H1 (cell line): ENCODE measurements at regions not wholly inside any gene's neighbourhood (a gene's known extent, or its start where the extent isn't known, plus 50 kb on each side); places are given as distances from the start of the nearest gene placed in this dataset.

ENCODE experiments used
- CTCF ChIA-PET: fragments of 300-600 bp; sonication (Branson Sonifier 250); formaldehyde crosslinking; loops from one replicate; lab custom pipeline; 2021; ENCODE audit not compliant: partially characterized antibody; lab: Charles Lee
- POLR2A ChIA-PET: fragments of 300-600 bp; sonication (Branson Sonifier 250); formaldehyde crosslinking; loops from one replicate; lab custom pipeline; 2021; ENCODE audit warnings: inconsistent platforms; ENCODE audit not compliant: partially characterized antibody; lab: Charles Lee
- DNase-seq, 2 experiments: peaks; one replicate each; pipeline versions ENCODE4 v3.0.0 to v3.0.0-alpha.2; 2010 to 2022; ENCODE audit warnings: low spot score in 2 of 2, low read depth in 1 of 2, mixed read lengths in 1 of 2
- FAIRE-seq: peaks from 2 replicates; lab custom pipeline; 2011; peaks lifted over from hg19 to GRCh38; lab: Jason Lieb, UNC
- H2AFZ ChIP-seq: 2 replicates; pipeline ENCODE4 v1.8.1; 2012; ENCODE audit warnings: low read length, inconsistent platforms
- H2AK5ac ChIP-seq: 2 replicates; pipeline ENCODE4 v1.6.1; 2013; ENCODE audit warnings: low read depth, low read length
- H2BK120ac ChIP-seq: replicated peaks from 2 replicates; pipeline ENCODE3; 2013; ENCODE audit warnings: low read depth, low read length, inconsistent platforms
- H2BK12ac ChIP-seq: 2 replicates; pipeline ENCODE4 v1.6.1; 2013; ENCODE audit warnings: low read depth, low read length
- H2BK15ac ChIP-seq: 2 replicates; pipeline ENCODE4 v1.6.1; 2013; ENCODE audit warnings: low read length
- H2BK20ac ChIP-seq: 2 replicates; pipeline ENCODE4 v1.6.1; 2013; ENCODE audit warnings: low read length
- H2BK5ac ChIP-seq: 2 replicates; pipeline ENCODE4 v1.6.1; 2013; ENCODE audit warnings: low read depth, low read length
- H3K14ac ChIP-seq: 2 replicates; pipeline ENCODE4 v1.6.1; 2013; ENCODE audit warnings: inconsistent platforms; ENCODE audit not compliant: insufficient read length
- H3K18ac ChIP-seq: 2 replicates; pipeline ENCODE4 v1.6.1; 2013; ENCODE audit warnings: low read length; ENCODE audit errors: extremely low read depth
- H3K23ac ChIP-seq: 2 replicates; pipeline ENCODE4 v1.6.1; 2013; ENCODE audit warnings: inconsistent platforms; ENCODE audit not compliant: insufficient read length
- H3K23me2 ChIP-seq: 2 replicates; pipeline ENCODE4 v1.6.1; 2013; ENCODE audit warnings: low read depth, low read length
- H3K27ac ChIP-seq: 2 replicates; pipeline ENCODE4 v1.6.1; 2011; ENCODE audit warnings: low read depth, low read length, inconsistent platforms
- H3K27me3 ChIP-seq, 4 experiments: replicated peaks in 1 of 4; 1 replicate in 1 of 4; 2 replicates in 3 of 4; pipeline versions ENCODE4 v1.6.1 to v1.8.1; 2011 to 2013; ENCODE audit warnings: low read length in 3 of 4, mild to moderate bottlenecking in 3 of 4, inconsistent platforms in 2 of 4, mixed read lengths in 2 of 4, moderate library complexity in 1 of 4; ENCODE audit not compliant: control insufficient read depth in 3 of 4, insufficient read depth in 3 of 4; ENCODE audit errors: extremely low read depth in 1 of 4
- H3K36me3 ChIP-seq, 4 experiments: 2 replicates each; pipeline versions ENCODE4 v1.6.1 to v1.8.1; 2011 to 2013; ENCODE audit warnings: mild to moderate bottlenecking in 4 of 4, low read length in 3 of 4, moderate library complexity in 2 of 4, control low read depth in 1 of 4, inconsistent platforms in 1 of 4; ENCODE audit not compliant: insufficient read depth in 4 of 4, control insufficient read depth in 2 of 4
- H3K4ac ChIP-seq: replicated peaks from 2 replicates; pipeline ENCODE3; 2013; ENCODE audit warnings: low read length, low read depth, mixed read lengths, inconsistent platforms; ENCODE audit not compliant: insufficient read length
- H3K4me1 ChIP-seq, 4 experiments: replicated peaks in 1 of 4; 1 replicate in 1 of 4; 2 replicates in 3 of 4; pipeline versions ENCODE4 v1.6.1 to v1.8.1; 2011 to 2013; ENCODE audit warnings: low read length in 3 of 4, inconsistent platforms in 2 of 4, mixed read lengths in 1 of 4; ENCODE audit not compliant: insufficient read depth in 4 of 4, control insufficient read depth in 3 of 4
- H3K4me2 ChIP-seq, 2 experiments: 2 replicates each; pipeline versions ENCODE4 v1.6.1 to v1.8.1; 2011 to 2013; ENCODE audit warnings: low read depth in 2 of 2, low read length in 2 of 2, control low read depth in 1 of 2, inconsistent platforms in 1 of 2, mild to moderate bottlenecking in 1 of 2; ENCODE audit not compliant: insufficient read depth in 1 of 2
- H3K4me3 ChIP-seq, 4 experiments: fragments of 200-600, 300-600 bp in 1 of 4; sonication (generic), shearing (Covaris generic), sonication (Bioruptor Twin) in 1 of 4; 2 replicates each; pipeline versions ENCODE4 v1.5.1 to v1.8.1; 2011 to 2016; ENCODE audit warnings: low read length in 4 of 4, low read depth in 3 of 4, control low read depth in 2 of 4, inconsistent platforms in 2 of 4, mild to moderate bottlenecking in 2 of 4, mixed read lengths in 1 of 4, moderate library complexity in 1 of 4; ENCODE audit not compliant: insufficient read depth in 2 of 4; ENCODE audit errors: extremely low read depth in 1 of 4
- H3K56ac ChIP-seq: replicated peaks from 2 replicates; pipeline ENCODE3; 2013; ENCODE audit warnings: low read depth, mild to moderate bottlenecking, mixed read lengths, low read length, inconsistent platforms; ENCODE audit not compliant: insufficient read length
- H3K79me1 ChIP-seq: 2 replicates; pipeline ENCODE4 v1.6.1; 2013; ENCODE audit warnings: low read depth, low read length, control low read depth
- H3K79me2 ChIP-seq, 2 experiments: 2 replicates each; pipeline versions ENCODE4 v1.6.1 to v1.8.1; 2012 to 2013; ENCODE audit warnings: low read length in 2 of 2, mild to moderate bottlenecking in 2 of 2, inconsistent platforms in 1 of 2; ENCODE audit not compliant: insufficient read depth in 2 of 2, control insufficient read depth in 1 of 2
- H3K9ac ChIP-seq, 4 experiments: replicated peaks in 1 of 4; 1 replicate in 1 of 4; 2 replicates in 3 of 4; pipeline versions ENCODE4 v1.6.1 to v1.8.1; 2011 to 2013; ENCODE audit warnings: low read depth in 3 of 4, low read length in 3 of 4, control low read depth in 2 of 4, mild to moderate bottlenecking in 2 of 4, moderate library complexity in 2 of 4, inconsistent platforms in 1 of 4; ENCODE audit errors: extremely low read depth in 1 of 4
- H3K9me3 ChIP-seq, 2 experiments: 2 replicates each; pipeline versions ENCODE4 v1.6.1 to v1.8.1; 2012 to 2013; ENCODE audit warnings: mild to moderate bottlenecking in 2 of 2, moderate library complexity in 2 of 2, control low read depth in 1 of 2, inconsistent platforms in 1 of 2, low read depth in 1 of 2, low read length in 1 of 2, mixed read lengths in 1 of 2; ENCODE audit not compliant: insufficient read depth in 2 of 2
- H4K20me1 ChIP-seq, 2 experiments: replicated peaks in 1 of 2; 2 replicates each; pipeline versions ENCODE3 to v1.8.1; 2011 to 2013; ENCODE audit warnings: inconsistent platforms in 2 of 2, low read length in 2 of 2, mild to moderate bottlenecking in 1 of 2; ENCODE audit not compliant: insufficient read depth in 2 of 2, control insufficient read depth in 1 of 2
- H4K5ac ChIP-seq: 2 replicates; pipeline ENCODE4 v1.6.1; 2013; ENCODE audit warnings: low read length, low read depth, mixed read lengths, inconsistent platforms; ENCODE audit not compliant: insufficient read length
- H4K8ac ChIP-seq: 2 replicates; pipeline ENCODE4 v1.8.0; 2013; ENCODE audit warnings: mild to moderate bottlenecking, moderate library complexity, low read length, inconsistent platforms; ENCODE audit not compliant: insufficient read depth; ENCODE audit errors: extremely low read depth
- H4K91ac ChIP-seq: replicated peaks from 2 replicates; pipeline ENCODE3; 2013; ENCODE audit warnings: low read length, mixed read lengths, inconsistent platforms; ENCODE audit not compliant: insufficient read length
- KDM1A ChIP-seq: fragments of 200-600, 300-600 bp; sonication (generic); IDR thresholded peaks from 2 replicates; pipeline ENCODE4 v1.7.1; 2016; ENCODE audit warnings: mild to moderate bottlenecking, low read length, borderline replicate concordance
- WGBS, 2 experiments: shearing (Covaris generic) in 1 of 2; methylation state at CpG; one replicate each; pipeline versions ENCODE4 v1.1.6 to v1.1.7; 2013 to 2015; ENCODE audit warnings: low lambda C conversion rate in 2 of 2, mixed read lengths in 2 of 2, inconsistent platforms in 1 of 2, low coverage in 1 of 2, missing lambda C conversion rate in 1 of 2; ENCODE audit not compliant: insufficient replicate concordance in 2 of 2, insufficient coverage in 1 of 2, insufficient read length in 1 of 2; ENCODE audit errors: extremely low coverage in 1 of 2, missing lambda C conversion rate in 1 of 2; 5-methylcytosine and 5-hydroxymethylcytosine counted together
- TF ChIP-seq, protein P1 (sequence below): IDR thresholded peaks from 2 replicates; pipeline ENCODE4 v1.6.1; 2011; ENCODE audit warnings: low read depth, mild to moderate bottlenecking, low read length; ENCODE audit not compliant: insufficient read depth

DNA sequence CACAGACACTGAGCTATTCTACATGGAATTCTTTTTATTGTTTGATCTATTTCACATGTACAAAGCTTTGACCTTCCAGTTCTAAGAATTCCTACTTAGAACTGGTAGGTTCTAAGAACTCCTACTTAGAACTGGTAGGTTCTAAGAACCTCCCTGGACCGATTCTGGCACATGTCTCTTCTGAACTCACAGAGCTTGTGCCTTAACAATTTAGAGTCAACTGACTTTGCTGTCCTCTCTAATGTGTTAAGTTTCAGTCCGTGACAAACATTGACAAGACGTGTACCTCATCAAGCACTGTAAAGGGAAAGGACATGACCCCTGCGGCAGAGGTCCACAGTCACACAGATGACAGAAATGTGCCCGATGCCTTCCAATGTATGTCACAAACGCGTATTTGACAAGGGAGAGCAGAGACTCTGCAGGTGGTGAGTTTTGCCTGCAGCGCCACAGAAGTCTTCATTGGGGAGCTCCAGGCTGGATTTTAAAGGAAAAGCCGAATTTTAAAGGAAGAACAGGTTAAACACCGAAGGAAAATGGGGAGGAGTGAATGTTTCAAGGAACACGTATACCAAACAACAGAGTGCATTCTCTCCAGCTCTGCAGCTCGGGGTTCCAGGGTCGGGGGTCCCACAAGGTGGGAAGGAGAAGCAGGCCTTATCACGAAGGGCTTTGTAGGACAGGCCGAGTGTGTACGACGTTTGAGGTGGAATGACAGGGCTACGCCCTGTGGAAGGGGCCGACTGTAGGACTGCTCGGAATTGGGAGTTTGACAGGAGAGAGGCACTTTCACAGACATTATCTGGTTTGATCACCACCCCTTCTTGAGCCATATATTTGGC, 161.1 kb upstream of the KLF14 start:
- H3K23me2 ChIP-seq, result no peaks in the 10 kb centered on the region
- no peak overlapping the region for H2AK5ac ChIP-seq
- FAIRE-seq (no peak), DNase-seq (no peak)
- no peaks in the 10 kb centered on the region for H3K79me2 ChIP-seq
- H3K9me3 ChIP-seq, result no peaks in the 10 kb centered on the region
- H3K27ac ChIP-seq, result no peak overlapping the region
- H3K79me1 ChIP-seq, result no peaks in the 10 kb centered on the region; the same call in 1 of the 2 replicates
- POLR2A ChIA-PET, result interaction anchor here (1.4 to 1.5 kb wide), 3 partner anchors 12 to 21 kb away, joined by 3 to 4 read pairs (median 4); no protein-coding TSS in a partner anchor
- no peak overlapping the region for H4K91ac ChIP-seq
- no peak overlapping the region for H2AFZ ChIP-seq
- H3K18ac ChIP-seq, result no peak overlapping the region
- H3K36me3 ChIP-seq, result 0 out of 8 replicates have a peak, but pooled peaks cover 0 to 4% (median 0%) of the 10 kb centered on the region in 4 experiments
- no peaks in the 10 kb centered on the region for H3K27me3 ChIP-seq
- H2BK120ac ChIP-seq, result no peak overlapping the region
- no peak overlapping the region for H3K14ac ChIP-seq
- no peak overlapping the region for H2BK15ac ChIP-seq
- no peak overlapping the region for H3K4me3 ChIP-seq
- H4K20me1 ChIP-seq, result no peaks in the 10 kb centered on the region
- no peak overlapping the region for H4K8ac ChIP-seq
- H3K4ac ChIP-seq, result no peak overlapping the region
- H3K23ac ChIP-seq, result no peak overlapping the region
- H3K4me2 ChIP-seq, result no peak overlapping the region
- H2BK20ac ChIP-seq, result no peak overlapping the region
- no peak overlapping the region for H4K5ac ChIP-seq
- H3K56ac ChIP-seq, result no peak overlapping the region
- CTCF ChIA-PET, result interaction anchor here (0.5 to 8.4 kb wide), 27 partner anchors 10 to 612 kb away, joined by 3 to 120 read pairs (median 11); no protein-coding TSS in a partner anchor
- no peak overlapping the region for H3K9ac ChIP-seq
- 82% methylated on average over 20 of the region's 20 CpGs; no CpG with 5 or more reads in 1 of the 2 experiments for WGBS, 2 experiments
- peaks cover 3 to 14% (median 7%) of the 10 kb centered on the region in 4 experiments; a peak in 6 of 7 replicates for H3K4me1 ChIP-seq
- H2BK12ac ChIP-seq, result no peak overlapping the region
- H2BK5ac ChIP-seq, result no peak overlapping the region
- TF ChIP-seq, protein P1, sequence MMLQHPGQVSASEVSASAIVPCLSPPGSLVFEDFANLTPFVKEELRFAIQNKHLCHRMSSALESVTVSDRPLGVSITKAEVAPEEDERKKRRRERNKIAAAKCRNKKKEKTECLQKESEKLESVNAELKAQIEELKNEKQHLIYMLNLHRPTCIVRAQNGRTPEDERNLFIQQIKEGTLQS, result no peak
- TF ChIP-seq KDM1A, result no peak
- TF ChIP-seq, all 59 proteins: peak for 0
